ENCODE measurements at regions not wholly inside any gene's neighbourhood (a gene's known extent, or its start where the extent isn't known, plus 50 kb on each side); places are given as distances from the start of the nearest gene placed in this dataset.

DNA sequence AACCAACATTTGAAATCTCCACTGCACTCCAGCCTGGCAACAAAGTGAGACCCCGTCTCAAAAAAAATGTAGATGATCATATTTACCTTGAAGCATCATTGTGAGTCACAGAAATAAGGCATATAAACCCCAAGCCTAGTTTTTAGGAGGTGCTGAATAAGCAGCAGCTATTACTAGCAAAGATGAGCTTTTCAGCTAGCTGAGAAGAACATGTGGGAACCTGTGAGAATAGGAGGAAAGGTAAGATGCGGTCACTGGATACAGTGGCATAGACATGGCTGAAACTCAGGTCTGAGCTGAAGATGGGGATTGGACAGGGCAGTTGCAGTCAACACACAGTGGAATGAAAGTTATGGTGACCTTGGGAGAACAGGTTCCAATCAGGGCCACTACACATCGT lies 284.3 kb upstream of the IRAK1BP1 start:
- no peak for DNase-seq
- H3K4me1 ChIP-seq (replicated peaks in 1 of 2): no peaks in the 10 kb centered on the region
- no peak overlapping the region for H3K4me3 ChIP-seq
- TF ChIP-seq POLR2A (IDR thresholded peaks at IDR 0.05): no peak
- TF ChIP-seq CTCF (IDR thresholded peaks at IDR 0.05): no peak
- H3K27me3 ChIP-seq: no peaks in the 10 kb centered on the region
- no peaks in the 10 kb centered on the region for H3K36me3 ChIP-seq (replicated peaks in 1 of 2)
- intact Hi-C loops (cut with DNase I): no loop called here
- 69 to 84% (median 71%) methylated on average over 3 of the region's 3 CpGs for WGBS, 4 donors
- H3K9me3 ChIP-seq (replicated peaks in 1 of 3): no peaks in the 10 kb centered on the region
- H3K27ac ChIP-seq: no peak overlapping the region

DNA sequence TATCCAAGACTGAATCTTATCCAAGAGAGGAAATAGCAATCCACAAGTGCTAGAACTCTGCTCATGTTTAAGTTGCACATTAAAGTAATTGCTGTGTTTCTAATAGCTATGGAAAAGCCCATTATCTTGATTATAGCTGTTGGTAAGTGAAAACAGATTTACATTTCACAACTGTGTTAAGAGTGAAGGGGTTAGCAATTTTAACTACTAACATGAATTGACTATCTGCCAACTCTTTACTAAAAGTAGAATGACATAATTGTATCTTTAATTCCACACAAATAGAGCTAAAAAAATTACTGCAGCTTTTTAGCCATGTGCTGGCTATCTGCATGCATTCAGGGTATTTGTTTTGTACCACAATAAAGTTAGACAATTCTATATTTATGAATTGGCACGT lies 277.9 kb upstream of the IRAK1BP1 start:
- DNase-seq: no peak
- no peaks in the 10 kb centered on the region for H3K36me3 ChIP-seq (replicated peaks in 1 of 2)
- H3K4me3 ChIP-seq: no peak overlapping the region
- H3K27me3 ChIP-seq: no peaks in the 10 kb centered on the region
- intact Hi-C loops (cut with DNase I): no loop called here
- H3K4me1 ChIP-seq (replicated peaks in 1 of 2): no peaks in the 10 kb centered on the region
- no peaks in the 10 kb centered on the region for H3K9me3 ChIP-seq (replicated peaks in 1 of 3)
- 21 to 28% (median 23%) methylated on average over 1 of the region's 1 CpG for WGBS, 4 donors
- no peak for TF ChIP-seq CTCF (IDR thresholded peaks at IDR 0.05)
- H3K27ac ChIP-seq: no peak overlapping the region

- intact Hi-C loops (cut with DNase I): no loop called here
- H3K27me3 ChIP-seq: no peaks in the 10 kb centered on the region
- H3K9me3 ChIP-seq (replicated peaks in 1 of 3): no peaks in the 10 kb centered on the region
- no peak overlapping the region for H3K27ac ChIP-seq
- H3K4me1 ChIP-seq (replicated peaks in 1 of 2): no peaks in the 10 kb centered on the region
- no peak for TF ChIP-seq CTCF (IDR thresholded peaks at IDR 0.05)
- no peak for TF ChIP-seq POLR2A (IDR thresholded peaks at IDR 0.05)
- no peak overlapping the region for H3K4me3 ChIP-seq
- WGBS, 4 donors: 70 to 86% (median 78%) methylated on average over 5 of the region's 5 CpGs
- no peak for DNase-seq
- H3K36me3 ChIP-seq (replicated peaks in 1 of 2): no peaks in the 10 kb centered on the region
Measured at GRCh38 chr6:78593898-78594667, 273.3 kb upstream of the IRAK1BP1 start.

- no peak for TF ChIP-seq POLR2A (IDR thresholded peaks at IDR 0.05)
- no peak for TF ChIP-seq CTCF (IDR thresholded peaks at IDR 0.05)
- no peaks in the 10 kb centered on the region for H3K4me1 ChIP-seq (replicated peaks in 1 of 2)
- no peak for DNase-seq
- no peak overlapping the region for H3K27ac ChIP-seq
- intact Hi-C loops (cut with DNase I): no loop called here
- H3K27me3 ChIP-seq: no peaks in the 10 kb centered on the region
- H3K9me3 ChIP-seq (replicated peaks in 1 of 3): no peaks in the 10 kb centered on the region
- no peak overlapping the region for H3K4me3 ChIP-seq
- H3K36me3 ChIP-seq (replicated peaks in 1 of 2): no peaks in the 10 kb centered on the region
- WGBS, 4 donors: 83 to 93% (median 86%) methylated on average over 2 of the region's 2 CpGs
Measured at GRCh38 chr6:78594668-78595066, 272.7 kb upstream of the IRAK1BP1 start.

Measured in adrenal gland (tissue), 9 donors.